NCI-H1048 (cell line): ENCODE measurements at regions not wholly inside any gene's neighbourhood (a gene's known extent, or its start where the extent isn't known, plus 50 kb on each side); places are given as distances from the start of the nearest gene placed in this dataset.

ENCODE experiments used
- DNase-seq: peaks from one replicate; lab custom pipeline; 2025; lab: John Stamatoyannopoulos, UW

GRCh38 chr5:73339051-73339575, 109.5 kb downstream of the FOXD1 start:
- DNase-seq, result no peak

GRCh38 chr5:73338256-73339050, 110.1 kb downstream of the FOXD1 start:
- no peak for DNase-seq

DNA sequence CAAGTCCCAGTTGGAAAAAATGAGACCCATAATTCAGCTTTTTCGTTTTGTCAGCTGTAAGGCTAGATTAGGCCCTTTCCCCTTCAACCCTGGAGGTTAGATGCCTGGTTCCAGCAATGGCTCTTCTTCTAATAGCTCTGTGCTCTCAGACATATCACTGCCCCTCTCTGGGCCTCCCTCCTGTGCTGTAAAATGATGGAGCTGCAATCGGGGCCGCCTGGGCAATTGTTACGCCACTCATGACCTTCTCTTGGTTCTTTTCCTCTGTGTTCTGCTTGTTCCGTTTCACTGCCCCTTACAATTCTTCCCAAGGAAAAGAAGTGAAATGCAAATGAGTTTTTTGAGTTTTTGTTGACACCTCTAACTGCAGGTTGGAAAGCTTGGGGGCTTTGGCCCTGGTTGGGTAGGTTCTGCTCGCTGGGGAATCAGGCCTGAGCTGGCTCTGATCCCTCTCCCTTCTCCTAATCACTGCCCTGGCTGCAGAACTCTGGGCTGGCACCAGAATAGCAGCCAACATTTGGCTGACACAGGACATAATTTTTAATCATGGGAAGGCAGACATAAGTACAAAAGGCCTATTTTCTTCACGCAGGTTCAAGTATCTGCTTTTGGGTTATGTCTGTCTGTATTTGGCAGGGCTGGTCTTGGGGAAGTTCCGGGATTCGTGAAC, 110.9 kb downstream of the FOXD1 start:
- no peak for DNase-seq

GRCh38 chr5:73336366-73336765, 112.2 kb downstream of the FOXD1 start:
- no peak for DNase-seq

DNA sequence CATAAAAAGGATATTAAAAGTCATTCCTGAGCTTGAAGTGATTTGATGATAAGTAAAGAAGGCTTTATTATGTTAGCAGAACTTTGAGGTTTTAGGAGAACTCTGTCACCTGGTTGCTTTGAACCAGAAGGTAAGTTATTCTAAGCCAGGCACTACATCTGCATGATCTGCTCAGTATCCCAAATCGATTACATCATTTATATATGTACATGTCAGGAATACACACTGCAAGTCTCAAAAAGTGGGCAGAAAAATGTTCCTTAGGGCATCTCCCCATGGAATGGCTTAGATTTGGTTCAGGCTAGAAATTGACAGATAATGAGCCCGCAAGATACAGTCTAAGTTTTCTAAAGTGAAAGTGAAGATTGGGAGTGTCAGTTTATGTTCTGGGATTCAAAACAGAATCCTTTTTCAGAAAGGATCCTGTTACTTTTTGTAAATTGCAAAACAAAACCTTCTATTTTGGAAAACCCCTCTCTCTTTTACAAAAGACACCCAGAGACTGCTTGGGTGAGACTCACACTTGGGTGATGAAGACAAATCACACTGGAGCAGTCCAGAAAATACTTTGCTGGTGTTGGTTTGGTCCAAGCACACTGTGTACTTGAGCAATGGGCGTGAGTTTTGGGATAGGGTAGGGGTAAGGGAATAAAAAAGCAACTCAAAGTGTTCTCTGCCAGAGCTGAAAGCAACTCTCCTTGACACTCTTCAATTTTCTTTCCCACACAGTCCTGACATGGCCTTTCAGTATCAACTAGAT, 114.5 kb downstream of the FOXD1 start:
- DNase-seq, result no peak

GRCh38 chr5:73330613-73331012, 118.0 kb downstream of the FOXD1 start:
- DNase-seq, result no peak

DNA sequence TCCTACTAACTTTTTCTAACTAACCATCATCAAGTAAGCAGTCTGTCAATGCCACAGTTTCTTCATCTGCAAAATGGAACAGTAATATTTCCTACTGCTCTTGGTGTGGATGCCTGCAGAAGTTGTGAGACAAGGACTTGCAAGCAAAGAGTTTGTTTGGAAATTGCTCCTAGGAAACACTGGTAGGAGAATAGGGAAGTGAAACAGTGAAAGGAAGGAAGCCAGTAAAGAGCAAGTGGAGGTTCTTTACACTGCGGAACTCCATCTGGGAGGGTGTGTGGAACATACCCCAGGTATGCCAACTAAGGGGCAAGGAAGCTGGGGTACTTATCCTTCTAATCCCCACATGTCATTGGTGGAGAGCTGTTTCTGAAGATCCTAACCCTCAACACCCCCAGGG, 119.9 kb downstream of the FOXD1 start:
- DNase-seq, result no peak

DNA sequence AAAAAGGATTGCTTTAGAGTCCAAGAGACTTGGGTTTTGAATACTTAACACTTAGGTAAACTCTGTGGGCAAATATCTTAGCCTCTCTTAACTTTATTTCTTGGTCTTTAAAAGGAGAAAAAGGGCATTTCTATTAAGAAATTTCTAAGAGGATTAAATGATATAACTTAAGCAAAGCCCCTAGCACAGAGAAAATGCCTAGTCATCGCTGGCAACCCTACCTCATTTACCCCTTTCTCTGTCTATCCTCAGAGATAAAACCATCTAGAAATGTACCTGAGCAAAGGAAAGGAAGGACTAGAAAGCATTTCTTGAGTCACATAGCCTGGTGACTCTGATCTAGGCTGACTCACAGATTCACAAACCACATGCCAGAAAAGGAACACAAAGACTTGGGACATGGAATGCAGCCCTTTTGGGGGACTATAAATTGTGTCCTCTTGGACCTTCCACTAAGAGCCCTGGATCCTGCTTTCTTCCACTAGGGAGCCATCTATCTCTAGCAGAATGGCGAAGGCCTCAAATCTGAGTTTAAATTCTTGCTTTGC, 120.6 kb downstream of the FOXD1 start:
- DNase-seq, result no peak

DNA sequence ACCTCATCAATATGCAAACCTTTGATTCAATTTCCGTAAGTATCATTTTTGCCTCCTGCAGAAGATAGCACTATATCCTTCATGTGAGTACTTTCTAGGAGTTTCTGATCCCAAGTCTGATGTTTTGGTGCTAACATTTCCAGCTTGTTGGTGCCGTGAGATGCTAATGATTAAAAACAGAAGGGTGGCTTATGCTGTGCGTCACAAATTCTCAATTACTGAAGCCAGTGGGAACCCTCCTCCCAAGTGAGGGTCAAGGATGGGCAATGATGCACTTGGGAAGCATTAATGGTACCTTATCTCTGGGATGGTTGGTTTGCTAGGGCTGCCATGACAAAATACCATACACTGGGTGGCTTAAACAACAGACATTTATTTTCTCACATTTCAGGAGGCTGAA, 123.0 kb downstream of the FOXD1 start:
- DNase-seq, result no peak

- no peak for DNase-seq
Observed at GRCh38 chr5:73323466-73323865, 125.1 kb downstream of the FOXD1 start.

DNA sequence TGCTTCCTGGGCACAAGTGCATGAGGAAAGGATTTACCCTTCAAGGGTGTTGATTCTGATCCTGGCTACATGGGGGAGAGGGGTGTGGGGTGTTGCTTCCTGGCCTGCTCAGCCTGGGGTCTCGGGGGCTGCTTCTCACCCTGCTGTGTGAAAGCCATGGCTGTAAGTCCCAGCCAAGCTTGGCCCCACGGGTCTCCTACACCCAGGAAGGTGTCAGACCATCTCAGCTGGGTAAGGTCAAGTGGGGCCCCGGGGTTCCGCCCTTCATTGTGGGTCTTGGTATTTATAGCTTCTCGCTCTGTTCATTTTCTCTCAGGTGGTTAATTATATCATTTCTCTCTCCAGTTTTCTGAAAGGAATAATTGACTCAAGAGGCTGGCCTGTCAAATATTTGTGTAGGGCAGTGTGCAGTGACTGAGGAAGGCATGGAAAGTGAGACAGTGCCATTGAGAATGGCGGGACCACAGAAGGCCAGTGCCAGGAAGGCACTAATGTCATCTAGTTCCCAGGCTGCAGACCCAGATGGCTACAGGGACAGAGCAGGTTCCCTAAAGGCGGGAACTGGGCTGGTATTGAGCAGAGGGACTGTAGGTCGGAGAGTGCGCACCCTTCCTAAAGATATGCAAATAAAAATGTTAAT, 126.0 kb downstream of the FOXD1 start:
- DNase-seq, result no peak

DNA sequence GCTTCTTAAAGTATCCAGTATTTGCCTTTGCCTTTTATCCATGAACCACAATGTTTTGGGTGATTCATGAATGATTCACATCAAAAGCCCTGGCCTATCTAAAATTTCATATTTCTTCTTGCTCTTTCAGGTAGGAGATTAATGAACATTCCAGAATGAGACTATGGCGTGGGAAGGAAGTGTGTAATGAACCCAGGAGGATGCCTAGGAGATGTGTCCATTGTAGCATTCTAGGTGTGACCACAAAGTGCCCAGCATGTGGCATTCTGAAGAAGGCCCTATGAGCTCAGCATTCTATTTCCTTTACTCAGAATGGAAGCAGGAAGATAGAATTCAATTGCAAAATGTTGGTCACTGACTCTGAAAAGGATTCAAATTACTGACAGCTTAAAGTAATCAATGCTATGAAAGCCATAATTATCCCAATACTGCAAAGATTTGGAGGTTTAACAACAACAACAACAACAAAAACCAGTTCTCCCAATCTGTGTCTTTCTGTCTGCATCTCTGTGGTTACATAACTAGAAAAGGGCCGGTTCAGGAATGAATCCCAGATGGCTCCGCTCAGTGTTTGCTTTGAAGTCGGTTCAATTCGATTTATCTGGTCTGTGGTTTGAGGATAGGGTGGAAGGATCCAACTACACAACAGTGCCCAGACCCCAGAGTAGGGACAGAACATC, 126.7 kb downstream of the FOXD1 start:
- no peak for DNase-seq

- DNase-seq, result no peak
Observed at GRCh38 chr5:73319036-73319435, 129.5 kb downstream of the FOXD1 start.

DNA sequence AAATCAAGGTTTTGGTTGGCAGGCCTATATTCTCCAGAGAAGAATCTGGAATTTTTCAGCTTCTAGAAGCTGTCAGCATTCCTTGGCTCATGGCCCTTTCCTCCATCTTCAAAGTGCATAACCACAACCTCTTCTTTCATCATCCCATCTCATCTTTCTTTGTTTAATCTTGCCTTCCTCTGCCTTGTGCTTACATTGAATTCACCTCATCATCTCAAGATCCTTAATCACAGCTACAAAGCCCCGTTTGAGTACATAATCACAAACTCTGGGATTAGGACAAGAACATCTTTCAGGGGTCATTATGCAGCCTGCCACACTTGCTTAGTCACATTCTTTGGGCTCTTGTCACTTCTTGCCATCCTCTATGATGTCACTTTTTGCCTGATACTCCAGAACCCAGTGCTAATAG, 130.3 kb downstream of the FOXD1 start:
- DNase-seq, result no peak

GRCh38 chr5:73317523-73317922, 131.1 kb downstream of the FOXD1 start:
- DNase-seq, result no peak

GRCh38 chr5:73314395-73315257, 134.0 kb downstream of the FOXD1 start:
- no peak for DNase-seq

GRCh38 chr5:73312872-73313510, 135.6 kb downstream of the FOXD1 start:
- no peak for DNase-seq

- no peak for DNase-seq
Observed at GRCh38 chr5:73312146-73312871, 136.3 kb downstream of the FOXD1 start.
